ENCODE measurements at regions not wholly inside any gene's neighbourhood (a gene's known extent, or its start where the extent isn't known, plus 50 kb on each side); places are given as distances from the start of the nearest gene placed in this dataset.

GRCh38 chr16:65172356-65172755 lies 50.5 kb upstream of the CDH11 start:
- TF ChIP-seq EZH2 (IDR thresholded peaks at IDR 0.05; ENCODE audit: insufficient read depth, low read length), result no peak
- no peak overlapping the region for H3K27ac ChIP-seq (ENCODE audit: low read depth, low read length)
- no peak overlapping the region for H3K4me3 Mint-ChIP-seq (ENCODE audit: unreplicated experiment)
- H3K4me1 ChIP-seq (ENCODE audit: insufficient read depth, low read length), result peaks cover 9% of the 10 kb centered on the region
- no peak overlapping the region for H3K27ac Mint-ChIP-seq (ENCODE audit: unreplicated experiment)
- peaks cover 4% of the 10 kb centered on the region for H3K27me3 Mint-ChIP-seq (ENCODE audit: low read depth, unreplicated experiment)
- H3K79me2 ChIP-seq (ENCODE audit: insufficient read depth, low read length), result no peaks in the 10 kb centered on the region
- no peak overlapping the region for H2AFZ ChIP-seq (ENCODE audit: low read depth, low read length)
- H3K4me1 Mint-ChIP-seq (ENCODE audit: low read depth, unreplicated experiment), result peaks cover 15% of the 10 kb centered on the region
- no peaks in the 10 kb centered on the region for H3K27me3 ChIP-seq (ENCODE audit: insufficient read depth, low read length)
- DNase-seq (ENCODE audit: low read depth), result no peak
- H3K4me3 ChIP-seq (ENCODE audit: insufficient read depth, low read depth, low read length), result no peak overlapping the region
- no peaks in the 10 kb centered on the region for H3K9me3 ChIP-seq (ENCODE audit: insufficient read depth, low read depth, low read length)
- no peak for FAIRE-seq
- no peaks in the 10 kb centered on the region for H4K20me1 ChIP-seq (ENCODE audit: insufficient read depth, low read length)
- H3K9me3 Mint-ChIP-seq (ENCODE audit: unreplicated experiment), result peaks cover 2% of the 10 kb centered on the region
- no peak overlapping the region for H3K9ac ChIP-seq (ENCODE audit: low read length)
- H3K36me3 Mint-ChIP-seq (ENCODE audit: low read depth, unreplicated experiment), result no peaks in the 10 kb centered on the region
- H3K36me3 ChIP-seq (ENCODE audit: insufficient read depth, low read length), result no peaks in the 10 kb centered on the region
- no peak overlapping the region for H3K4me2 ChIP-seq (ENCODE audit: low read length)
